ENCODE measurements at regions not wholly inside any gene's neighbourhood (a gene's known extent, or its start where the extent isn't known, plus 50 kb on each side); places are given as distances from the start of the nearest gene placed in this dataset.

GRCh38 chr21:16619281-16619680 lies 889.5 kb downstream of the USP25 start:
- no peak overlapping the region for H3K4me3 ChIP-seq (ENCODE audit: low read depth, low read length)
- no peak for TF ChIP-seq CTCF (IDR thresholded peaks at IDR 0.05; ENCODE audit: borderline replicate concordance, insufficient read depth, low read depth, low read length)

GRCh38 chr21:16620786-16621320 lies 891.1 kb downstream of the USP25 start:
- H3K4me3 ChIP-seq (ENCODE audit: low read depth, low read length): no peak overlapping the region
- no peak for TF ChIP-seq CTCF (IDR thresholded peaks at IDR 0.05; ENCODE audit: borderline replicate concordance, insufficient read depth, low read depth, low read length)

- no peak overlapping the region for H3K4me3 ChIP-seq (ENCODE audit: low read depth, low read length)
- no peak for TF ChIP-seq CTCF (IDR thresholded peaks at IDR 0.05; ENCODE audit: borderline replicate concordance, insufficient read depth, low read depth, low read length)
These were observed 888.2 kb upstream of the CXADR start for GRCh38 chr21:16624479-16625118.

GRCh38 chr21:16625491-16625890 lies 887.4 kb upstream of the CXADR start:
- TF ChIP-seq CTCF (IDR thresholded peaks at IDR 0.05; ENCODE audit: borderline replicate concordance, insufficient read depth, low read depth, low read length): no peak
- H3K4me3 ChIP-seq (ENCODE audit: low read depth, low read length): no peak overlapping the region

GRCh38 chr21:16633831-16634459 lies 878.9 kb upstream of the CXADR start:
- no peak for TF ChIP-seq CTCF (IDR thresholded peaks at IDR 0.05; ENCODE audit: borderline replicate concordance, insufficient read depth, low read depth, low read length)

GRCh38 chr21:16634515-16634914 lies 878.3 kb upstream of the CXADR start:
- TF ChIP-seq CTCF (IDR thresholded peaks at IDR 0.05; ENCODE audit: borderline replicate concordance, insufficient read depth, low read depth, low read length): no peak
- H3K4me3 ChIP-seq (ENCODE audit: low read depth, low read length): no peak overlapping the region

More at GRCh38 chr21:16633831-16634459, 878.9 kb upstream of the CXADR start:
- no peak overlapping the region for H3K4me3 ChIP-seq (ENCODE audit: low read depth, low read length)
